K562 (cell line): ENCODE measurements at regions not wholly inside any gene's neighbourhood (a gene's known extent, or its start where the extent isn't known, plus 50 kb on each side); places are given as distances from the start of the nearest gene placed in this dataset.

Experiments used
- ATAC-seq: fragments of 200-7000 bp; cut with Tn5 transposase; 3 replicates; pipeline ENCODE4 v1.9.1; 2020; ENCODE audit warnings: moderate library complexity
- BruUV-seq: library from RNA; stranded (reverse); fragments of 400-500 nt; replicated peaks from 2 replicates; lab custom pipeline; 2021; lab: Mats Ljungman, UMichigan
- CTCF ChIA-PET: fragments of 300-600 bp; formaldehyde crosslinking; extraction: SDS; loops from one replicate; lab custom pipeline; 2021; ENCODE audit warnings: low intra/inter-chr PET ratio; lab: Yijun Ruan, JAX
- POLR2A ChIA-PET: fragments of 300-600, 350-650 bp; sonication (Branson Sonifier 250); formaldehyde crosslinking; extraction: SDS; loops from one replicate; lab custom pipeline; 2021; ENCODE audit warnings: antibody characterized with exemption, inconsistent platforms; lab: Yijun Ruan, JAX
- DNase-seq, 4 experiments: peaks; one replicate each; pipeline versions ENCODE4 v3.0.0 to v3.0.0-alpha.2; 2011 to 2018; ENCODE audit warnings: low spot score in 3 of 4, mixed read lengths in 3 of 4; ENCODE audit errors: extremely low read depth in 1 of 4
- FAIRE-seq: peaks from 2 replicates; lab custom pipeline; 2011; peaks lifted over from hg19 to GRCh38; lab: Jason Lieb, UNC
- H2AFZ ChIP-seq: 2 replicates; pipeline ENCODE4 v1.6.0; 2011; ENCODE audit warnings: low read depth, low read length, control low read depth, inconsistent platforms
- H3K27ac ChIP-seq: fragments of 200-600 bp; 3 replicates; pipeline ENCODE4 v1.8.0; 2011; ENCODE audit warnings: low read depth, mild to moderate bottlenecking, control low read depth, inconsistent platforms, low read length, moderate library complexity, mixed read lengths; ENCODE audit errors: extremely low read depth
- H3K27me3 ChIP-seq, 2 experiments: fragments of 300-600 bp in 1 of 2; 2 replicates in 1 of 2; 3 replicates in 1 of 2; pipeline versions ENCODE4 v1.6.0 to v1.8.0; 2011; ENCODE audit warnings: inconsistent platforms in 2 of 2, low read length in 2 of 2, mild to moderate bottlenecking in 1 of 2, mixed read lengths in 1 of 2, moderate library complexity in 1 of 2; ENCODE audit not compliant: control insufficient read depth in 2 of 2, insufficient read depth in 2 of 2
- H3K36me3 ChIP-seq: fragments of 300-600 bp; 3 replicates; pipeline ENCODE4 v1.8.0; 2011; ENCODE audit warnings: mild to moderate bottlenecking, low read length, inconsistent platforms; ENCODE audit not compliant: control insufficient read depth, insufficient read depth
- H3K4me1 ChIP-seq, 2 experiments: fragments of 200-600 bp in 1 of 2; replicated peaks in 1 of 2; 2 replicates in 1 of 2; 3 replicates in 1 of 2; pipeline versions ENCODE4 v1.5.1 to v1.8.0; 2011; ENCODE audit warnings: inconsistent platforms in 2 of 2, low read length in 2 of 2, mild to moderate bottlenecking in 1 of 2, mixed read lengths in 1 of 2, moderate library complexity in 1 of 2; ENCODE audit not compliant: control insufficient read depth in 2 of 2, insufficient read depth in 2 of 2
- H3K4me2 ChIP-seq: 2 replicates; pipeline ENCODE4 v1.6.1; 2011; ENCODE audit warnings: low read length, control low read depth, inconsistent platforms, mixed read lengths; ENCODE audit not compliant: insufficient read depth
- H3K4me3 ChIP-seq: fragments of 200-600 bp; sonication (generic), shearing (Covaris generic); 2 replicates; pipeline ENCODE4 v1.5.1; 2016; ENCODE audit warnings: control low read depth, inconsistent platforms
- H3K79me2 ChIP-seq: fragments of 200-600 bp; 3 replicates; pipeline ENCODE4 v1.8.0; 2011; ENCODE audit warnings: low read length, inconsistent platforms; ENCODE audit not compliant: control insufficient read depth, insufficient read depth
- H3K9ac ChIP-seq, 2 experiments: 2 replicates each; pipeline versions ENCODE4 v1.6.0 to v1.6.1; 2011; ENCODE audit warnings: low read depth in 2 of 2, low read length in 2 of 2, control low read depth in 1 of 2, inconsistent platforms in 1 of 2, mild to moderate bottlenecking in 1 of 2, mixed read lengths in 1 of 2; ENCODE audit not compliant: insufficient read depth in 1 of 2
- H3K9me1 ChIP-seq: one replicate; pipeline ENCODE4 v1.6.0; 2011; ENCODE audit warnings: inconsistent platforms, mild to moderate bottlenecking, low read length, moderate library complexity; ENCODE audit not compliant: control insufficient read depth, insufficient read depth
- H3K9me3 ChIP-seq: replicated peaks from 2 replicates; pipeline ENCODE4 v1.5.1; 2011; ENCODE audit warnings: low read depth, low read length, inconsistent platforms; ENCODE audit not compliant: control insufficient read depth, insufficient read depth
- H4K20me1 ChIP-seq: replicated peaks from 2 replicates; pipeline ENCODE4 v1.6.1; 2011; ENCODE audit warnings: low read length, inconsistent platforms, mixed read lengths; ENCODE audit not compliant: control insufficient read depth, insufficient read depth
- CEBPG ChIP-seq, 3 experiments: fragments of 200-800 bp in 1 of 3; sonication (Bioruptor generic) in 1 of 3; sonication (generic) in 1 of 3; formaldehyde crosslinking in 1 of 3; IDR thresholded peaks in 2 of 3; conservative IDR thresholded peaks in 1 of 3; 2 replicates each; pipeline versions ENCODE4 v1.6.1 to v1.8.0; 2016 to 2022; ENCODE audit warnings: missing compliant biosample characterization in 2 of 3, missing genetic modification characterization in 2 of 3, mild to moderate bottlenecking in 1 of 3, missing genetic modification reagents in 1 of 3
- E4F1 ChIP-seq: fragments of 250-450 bp; sonication (Bioruptor Pico); IDR thresholded peaks from 2 replicates; pipeline ENCODE4 v1.5.0; 2021; ENCODE audit warnings: mild to moderate bottlenecking, borderline replicate concordance
- HNRNPK ChIP-seq: fragments of 200-400 bp; formaldehyde crosslinking; IDR thresholded peaks from one replicate; pipeline ENCODE4 v1.6.1; 2018; ENCODE audit warnings: mild to moderate bottlenecking, low read depth, low read length; ENCODE audit not compliant: poor library complexity, severe bottlenecking
- IRF9 ChIP-seq: fragments of 450-650 bp; IDR thresholded peaks from 2 replicates; pipeline ENCODE4 v1.6.1; 2016; ENCODE audit warnings: missing biosample characterization, missing genetic modification characterization
- KLF13 ChIP-seq: fragments of 450-650 bp; IDR thresholded peaks from 2 replicates; pipeline ENCODE4 v1.6.1; 2016; ENCODE audit warnings: missing genetic modification characterization, low read depth, mild to moderate bottlenecking, missing compliant biosample characterization, moderate library complexity, borderline replicate concordance
- NFIC ChIP-seq: fragments of 450-650 bp; IDR thresholded peaks from 2 replicates; pipeline ENCODE4 v1.6.1; 2017; ENCODE audit warnings: mild to moderate bottlenecking, inconsistent platforms
- PURB ChIP-seq: sonication (generic); formaldehyde crosslinking; IDR thresholded peaks from 2 replicates; pipeline ENCODE4 v1.9.0; 2021; ENCODE audit warnings: low read depth, mild to moderate bottlenecking, missing genetic modification reagents
- SMARCA5 ChIP-seq: fragments of 450-650 bp; IDR thresholded peaks from 2 replicates; pipeline ENCODE4 v1.6.1; 2016
- ZNF431 ChIP-seq: sonication (generic); formaldehyde crosslinking; IDR thresholded peaks from 2 replicates; pipeline ENCODE4 v1.8.0; 2022; ENCODE audit warnings: mild to moderate bottlenecking, missing genetic modification reagents
- in situ Hi-C: fragments of 300-500 bp; cut with MboI; formaldehyde crosslinking; loops from 4 replicates; pipeline ENCODE4 v1.15.0; 2018; ENCODE audit warnings: inconsistent platforms, mixed read lengths
- intact Hi-C: fragments of 100-400 bp; cut with micrococcal nuclease; formaldehyde crosslinking; loops from 2 replicates; pipeline ENCODE4 v1.14.2; 2022

GRCh38 chr5:52190737-52191136 lies 597.0 kb upstream of the ITGA1 start:
- no peak for FAIRE-seq
- no peak overlapping the region for H3K4me3 ChIP-seq
- no peaks in the 10 kb centered on the region for H3K4me1 ChIP-seq
- no peak for TF ChIP-seq HNRNPK
- TF ChIP-seq KLF13 (tag), result no peak
- no peak for TF ChIP-seq E4F1 (CRISPR knock-in tag)
- no peak for TF ChIP-seq SMARCA5
- no peak for TF ChIP-seq IRF9 (tag)
- TF ChIP-seq PURB (CRISPR knock-in tag), result no peak
- no peak for TF ChIP-seq NFIC
- no peak for TF ChIP-seq CEBPG (CRISPR knock-in tag; IDR thresholded peaks at IDR 0.05)
- TF ChIP-seq CEBPG (tag; conservative IDR thresholded peaks at IDR 0.05 in 1 of 2, IDR thresholded peaks at IDR 0.05 in 1 of 2), result peak in 1 of 2 experiments; percentile 61; a peak in 2 of 4 replicates
- no peak for TF ChIP-seq ZNF431
- TF ChIP-seq, all 486 proteins: peak for 1
- no peaks in the 10 kb centered on the region; the same call in 1 of the 2 replicates for H3K9me3 ChIP-seq
- no peaks in the 10 kb centered on the region for H3K27me3 ChIP-seq
- no peak overlapping the region for H3K4me2 ChIP-seq
- no peaks in the 10 kb centered on the region for H4K20me1 ChIP-seq
- no peak overlapping the region for H3K9ac ChIP-seq
- H3K27ac ChIP-seq, result no peak overlapping the region
- in situ Hi-C loops, result no loop called here
- no peak overlapping the region for H2AFZ ChIP-seq
- POLR2A ChIA-PET, result no interaction called here
- DNase-seq (no peak), ATAC-seq (no peak)
- no peaks in the 10 kb centered on the region for H3K36me3 ChIP-seq
- no peaks in the 10 kb centered on the region for H3K9me1 ChIP-seq
- no TSS peak for BruUV-seq
- no peaks in the 10 kb centered on the region for H3K79me2 ChIP-seq
- CTCF ChIA-PET, result no interaction called here
- intact Hi-C loops, result no loop called here
